DOHH2 (cell line): ENCODE measurements at regions not wholly inside any gene's neighbourhood (a gene's known extent, or its start where the extent isn't known, plus 50 kb on each side); places are given as distances from the start of the nearest gene placed in this dataset.

Experiments used
- CTCF ChIP-seq: fragments of 200-600 bp; sonication (generic); IDR thresholded peaks from one replicate; pipeline ENCODE4 v1.5.1; 2014; ENCODE audit warnings: antibody characterized with exemption, mild to moderate bottlenecking, low read depth, low read length; ENCODE audit not compliant: poor library complexity, severe bottlenecking
- EZH2phosphoT487 ChIP-seq: fragments of 200-600 bp; sonication (generic); IDR thresholded peaks from 2 replicates; pipeline ENCODE4 v1.6.1; 2017; ENCODE audit warnings: borderline replicate concordance, mild to moderate bottlenecking, antibody characterized with exemption, low read length, moderate library complexity, mixed read lengths

GRCh38 chr7:41814888-41815287 is 112.0 kb upstream of the INHBA start:
- TF ChIP-seq EZH2phosphoT487 = no peak
- no peak for TF ChIP-seq CTCF
